ENCODE measurements at regions not wholly inside any gene's neighbourhood (a gene's known extent, or its start where the extent isn't known, plus 50 kb on each side); places are given as distances from the start of the nearest gene placed in this dataset.

- no peak for TF ChIP-seq EZH2 (IDR thresholded peaks at IDR 0.05; ENCODE audit: low read depth, low read length, severe bottlenecking)
- no peak for TF ChIP-seq CTCF (IDR thresholded peaks at IDR 0.05; ENCODE audit: control extremely low read depth in 1 of 3, insufficient read depth in 1 of 3, low read depth in 1 of 3, low read length in 3 of 3)
- no peak for TF ChIP-seq POLR2AphosphoS5 (IDR thresholded peaks at IDR 0.05; ENCODE audit: low read depth, low read length)
- TF ChIP-seq E2F6 (IDR thresholded peaks at IDR 0.05), result no peak
- no peak for TF ChIP-seq NANOG (IDR thresholded peaks at IDR 0.05; ENCODE audit: insufficient read depth, low read depth, low read length, poor library complexity, severe bottlenecking)
- no peak for TF ChIP-seq KDM1A (IDR thresholded peaks at IDR 0.05; ENCODE audit: borderline replicate concordance, low read length)
- TF ChIP-seq SIN3A (conservative IDR thresholded peaks at IDR 0.05 in 1 of 2, IDR thresholded peaks at IDR 0.05 in 1 of 2; ENCODE audit: low read depth in 1 of 2, low read length in 2 of 2), result no peak
- no peak for TF ChIP-seq ATF3 (IDR thresholded peaks at IDR 0.05; ENCODE audit: insufficient read depth, low read depth, low read length)
- no peak for TF ChIP-seq BRCA1 (IDR thresholded peaks at IDR 0.05; ENCODE audit: low read depth, low read length)
Observed at GRCh38 chrY:14248878-14249576, 193.0 kb downstream of the VCY1B start.
